Osteocyte (in vitro differentiated cells): ENCODE measurements at regions not wholly inside any gene's neighbourhood (a gene's known extent, or its start where the extent isn't known, plus 50 kb on each side); places are given as distances from the start of the nearest gene placed in this dataset.

Experiments
- DNase-seq: peaks from one replicate; pipeline ENCODE4 v3.0.0; 2021; ENCODE audit warnings: mixed read lengths; ENCODE audit not compliant: unreplicated experiment; ENCODE audit errors: extremely low spot score
- H3K27ac Mint-ChIP-seq: one replicate; pipeline ENCODE4 v1.8.0; 2021; ENCODE audit warnings: mild to moderate bottlenecking, mixed read lengths; ENCODE audit not compliant: unreplicated experiment
- H3K27me3 Mint-ChIP-seq: one replicate; pipeline ENCODE4 v1.8.0; 2021; ENCODE audit warnings: mixed read lengths; ENCODE audit not compliant: unreplicated experiment
- H3K36me3 Mint-ChIP-seq: one replicate; pipeline ENCODE4 v1.8.0; 2021; ENCODE audit warnings: mixed read lengths; ENCODE audit not compliant: unreplicated experiment
- H3K4me1 Mint-ChIP-seq: one replicate; pipeline ENCODE4 v1.8.0; 2021; ENCODE audit warnings: mixed read lengths; ENCODE audit not compliant: unreplicated experiment
- H3K4me3 Mint-ChIP-seq: one replicate; pipeline ENCODE4 v1.8.0; 2021; ENCODE audit warnings: mild to moderate bottlenecking, moderate library complexity, mixed read lengths; ENCODE audit not compliant: unreplicated experiment
- H3K9me3 Mint-ChIP-seq: one replicate; pipeline ENCODE4 v1.8.0; 2021; ENCODE audit warnings: mixed read lengths; ENCODE audit not compliant: unreplicated experiment
- TF ChIP-seq, protein P1 (sequence below): fragments of 200-600 bp; sonication (generic); IDR thresholded peaks from 2 replicates; pipeline ENCODE4 v1.5.0; 2021; ENCODE audit warnings: antibody characterized with exemption, mild to moderate bottlenecking, moderate library complexity

DNA sequence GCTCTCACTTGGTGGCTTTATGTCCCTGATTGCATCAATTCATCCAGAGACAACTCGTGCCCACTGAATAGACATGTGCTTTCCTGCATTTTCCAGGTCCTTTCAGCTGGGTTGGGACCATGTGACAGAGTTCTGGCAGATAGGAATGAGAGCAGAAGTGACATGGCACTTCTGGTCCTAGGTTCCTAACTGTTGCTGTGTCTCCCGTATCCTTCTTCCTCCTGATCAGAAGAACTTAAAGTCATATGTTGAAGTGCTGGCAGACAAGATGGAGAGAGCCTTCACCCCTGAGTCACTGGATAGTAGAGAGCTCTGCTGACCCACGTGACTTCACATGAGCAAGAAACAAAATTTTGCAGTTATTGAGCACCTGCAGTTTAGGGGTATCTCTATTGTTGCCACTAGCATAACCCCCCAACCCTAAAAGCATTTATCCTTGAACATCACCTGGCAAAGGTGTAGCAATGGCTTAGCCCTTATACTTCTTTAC is 80.0 kb downstream of the NREP start:
- no peak for DNase-seq
- TF ChIP-seq, protein P1, sequence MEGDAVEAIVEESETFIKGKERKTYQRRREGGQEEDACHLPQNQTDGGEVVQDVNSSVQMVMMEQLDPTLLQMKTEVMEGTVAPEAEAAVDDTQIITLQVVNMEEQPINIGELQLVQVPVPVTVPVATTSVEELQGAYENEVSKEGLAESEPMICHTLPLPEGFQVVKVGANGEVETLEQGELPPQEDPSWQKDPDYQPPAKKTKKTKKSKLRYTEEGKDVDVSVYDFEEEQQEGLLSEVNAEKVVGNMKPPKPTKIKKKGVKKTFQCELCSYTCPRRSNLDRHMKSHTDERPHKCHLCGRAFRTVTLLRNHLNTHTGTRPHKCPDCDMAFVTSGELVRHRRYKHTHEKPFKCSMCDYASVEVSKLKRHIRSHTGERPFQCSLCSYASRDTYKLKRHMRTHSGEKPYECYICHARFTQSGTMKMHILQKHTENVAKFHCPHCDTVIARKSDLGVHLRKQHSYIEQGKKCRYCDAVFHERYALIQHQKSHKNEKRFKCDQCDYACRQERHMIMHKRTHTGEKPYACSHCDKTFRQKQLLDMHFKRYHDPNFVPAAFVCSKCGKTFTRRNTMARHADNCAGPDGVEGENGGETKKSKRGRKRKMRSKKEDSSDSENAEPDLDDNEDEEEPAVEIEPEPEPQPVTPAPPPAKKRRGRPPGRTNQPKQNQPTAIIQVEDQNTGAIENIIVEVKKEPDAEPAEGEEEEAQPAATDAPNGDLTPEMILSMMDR = no peak
- Mint-ChIP-seq H3K4me3 (no peak overlapping the region), H3K4me1 (peaks cover 63% of the 10 kb centered on the region), H3K36me3 (no peaks in the 10 kb centered on the region), H3K27me3 (no peaks in the 10 kb centered on the region), H3K9me3 (no peaks in the 10 kb centered on the region), H3K27ac (no peak overlapping the region)

DNA sequence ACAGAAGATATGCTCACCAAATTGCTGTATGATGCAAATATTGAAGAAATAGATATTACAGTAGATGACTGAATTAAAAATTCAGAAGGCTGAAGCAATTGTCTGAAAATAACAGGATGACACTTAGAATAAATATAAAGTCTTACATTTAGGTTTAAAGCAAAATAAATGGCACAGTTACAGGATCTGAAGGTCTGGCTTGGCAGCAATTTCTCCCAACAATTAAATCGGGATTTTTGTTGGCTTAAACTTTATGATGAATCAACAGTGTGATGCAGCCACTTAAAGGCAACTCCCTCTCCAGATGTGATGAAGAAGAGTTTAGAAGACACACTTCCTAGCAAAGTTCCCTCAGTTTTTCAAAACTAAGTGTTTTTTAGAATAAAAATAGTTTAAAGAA is 80.5 kb downstream of the NREP start:
- Mint-ChIP-seq H3K4me3 (no peak overlapping the region), H3K9me3 (no peaks in the 10 kb centered on the region), H3K27me3 (no peaks in the 10 kb centered on the region), H3K4me1 (peaks cover 58% of the 10 kb centered on the region), H3K36me3 (no peaks in the 10 kb centered on the region), H3K27ac (no peak overlapping the region)
- no peak for DNase-seq
- TF ChIP-seq, protein P1 = no peak

DNA sequence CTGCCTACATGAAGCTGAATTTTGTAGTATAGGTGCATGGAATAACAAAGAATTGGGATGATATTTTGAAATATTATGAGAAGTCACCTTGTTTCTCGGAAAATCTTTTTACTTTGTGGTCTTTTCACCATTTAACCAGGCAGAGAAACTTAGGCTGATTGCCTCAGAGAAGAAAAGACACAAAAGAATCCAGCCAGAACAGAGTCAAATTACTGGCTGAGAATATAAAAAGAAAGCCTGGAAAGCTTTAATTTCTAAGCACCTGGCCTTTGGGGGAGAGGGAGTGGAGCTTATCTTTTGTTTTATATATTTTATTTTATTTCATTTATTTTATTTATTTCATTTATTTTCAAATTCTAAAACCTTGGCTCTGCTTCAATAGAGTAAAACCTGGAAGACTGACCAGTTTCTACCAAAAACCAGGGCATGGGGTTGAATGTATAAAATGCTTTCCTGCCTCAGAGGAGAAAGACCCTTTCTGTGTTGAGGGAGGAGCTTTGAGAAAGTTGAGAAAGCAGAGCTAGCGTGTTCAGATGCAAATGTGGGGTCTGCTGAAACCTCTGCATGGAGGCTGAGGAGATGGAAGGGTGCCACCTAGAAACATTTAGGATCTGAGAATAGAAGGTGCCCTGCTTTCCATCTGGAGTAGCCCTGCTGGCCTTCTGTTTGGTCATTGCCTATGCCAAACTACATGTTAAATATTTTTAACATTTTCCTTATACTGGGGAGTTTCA is 81.6 kb downstream of the NREP start:
- no peak for DNase-seq
- no peaks in the 10 kb centered on the region for H3K27me3 Mint-ChIP-seq
- peaks cover 47% of the 10 kb centered on the region for H3K4me1 Mint-ChIP-seq
- no peak overlapping the region for H3K4me3 Mint-ChIP-seq
- H3K27ac Mint-ChIP-seq = no peak overlapping the region
- no peaks in the 10 kb centered on the region for H3K36me3 Mint-ChIP-seq
- TF ChIP-seq, protein P1 = no peak
- H3K9me3 Mint-ChIP-seq = no peaks in the 10 kb centered on the region

DNA sequence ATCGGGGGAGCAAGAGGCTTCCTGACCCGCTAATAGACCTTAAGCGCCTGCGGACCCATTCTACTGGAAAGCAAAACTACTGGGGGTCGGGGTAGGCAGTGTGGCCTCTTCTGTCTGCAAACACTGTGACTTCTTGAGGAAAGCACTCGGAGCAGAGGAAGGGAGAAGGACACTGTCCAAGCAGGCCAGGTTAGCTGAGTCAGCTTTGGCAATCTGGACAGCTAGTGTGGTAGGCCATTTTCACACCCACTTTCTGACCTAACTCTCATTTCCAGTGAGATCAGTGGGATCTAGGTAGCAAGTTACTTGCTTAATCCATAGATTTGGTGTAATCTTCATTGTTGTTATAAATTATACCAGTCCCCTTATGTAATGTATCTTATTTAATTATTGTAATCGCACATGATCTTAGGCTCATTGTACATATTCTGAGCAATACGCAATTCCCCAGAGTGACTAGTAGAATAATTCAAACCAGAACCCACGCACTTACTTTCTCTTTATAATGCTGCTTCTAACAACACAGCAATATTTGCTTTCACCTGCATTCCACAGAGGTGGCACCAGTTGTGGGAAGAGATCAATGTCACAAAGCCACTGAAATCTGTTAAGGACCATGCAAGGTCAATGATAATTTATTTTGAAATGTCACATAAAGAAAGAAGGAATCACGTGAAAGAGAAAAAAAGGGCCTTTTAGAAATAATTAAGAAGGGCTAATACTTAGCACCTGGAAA is 82.9 kb downstream of the NREP start:
- Mint-ChIP-seq H3K9me3 (no peaks in the 10 kb centered on the region), H3K4me1 (peaks cover 40% of the 10 kb centered on the region), H3K27me3 (no peaks in the 10 kb centered on the region), H3K27ac (no peak overlapping the region), H3K4me3 (no peak overlapping the region), H3K36me3 (peaks cover 2% of the 10 kb centered on the region)
- TF ChIP-seq, protein P1 = no peak
- no peak for DNase-seq

DNA sequence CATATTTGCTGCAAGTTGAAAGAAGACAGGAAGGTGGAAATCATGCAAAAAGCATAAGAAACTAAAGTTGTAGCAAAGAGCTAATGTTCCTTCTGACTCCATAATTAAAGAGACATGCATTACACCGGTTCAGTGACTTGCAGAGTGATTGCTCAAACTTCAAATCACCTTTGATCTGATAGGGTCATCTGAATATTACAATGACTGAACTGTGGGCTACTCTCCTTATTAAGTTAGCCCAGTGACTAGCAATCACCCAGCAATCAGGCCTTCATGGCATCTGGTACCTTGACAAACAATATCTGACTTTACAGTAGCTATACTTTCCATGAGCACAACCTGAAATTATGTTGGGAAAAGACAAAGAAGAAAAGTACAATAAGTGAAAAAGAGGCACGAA is 84.9 kb downstream of the NREP start:
- H3K27me3 Mint-ChIP-seq = no peaks in the 10 kb centered on the region
- H3K4me3 Mint-ChIP-seq = no peak overlapping the region
- TF ChIP-seq, protein P1 = no peak
- H3K9me3 Mint-ChIP-seq = no peaks in the 10 kb centered on the region
- H3K36me3 Mint-ChIP-seq = peaks cover 2% of the 10 kb centered on the region
- H3K27ac Mint-ChIP-seq = no peak overlapping the region
- peaks cover 43% of the 10 kb centered on the region for H3K4me1 Mint-ChIP-seq
- no peak for DNase-seq
